Nephron progenitor cell (in vitro differentiated cells): ENCODE measurements at regions not wholly inside any gene's neighbourhood (a gene's known extent, or its start where the extent isn't known, plus 50 kb on each side); places are given as distances from the start of the nearest gene placed in this dataset.
"Not testable (repeated sequence)": the region's sequence is repeated elsewhere in the genome, so short reads cannot be mapped to it uniquely, and the experiment has no call there.

Experiments
- DNase-seq: peaks from one replicate; pipeline ENCODE4 v3.0.0; 2021
- H3K27ac Mint-ChIP-seq: 2 replicates; pipeline ENCODE4 v1.8.0; 2021; ENCODE audit warnings: mild to moderate bottlenecking, moderate library complexity, mixed read lengths
- H3K27me3 Mint-ChIP-seq: 2 replicates; pipeline ENCODE4 v1.8.0; 2021; ENCODE audit warnings: mild to moderate bottlenecking, low read depth, mixed read lengths; ENCODE audit not compliant: poor library complexity
- H3K36me3 Mint-ChIP-seq: 2 replicates; pipeline ENCODE4 v1.8.0; 2021; ENCODE audit warnings: low read depth, mixed read lengths
- H3K4me1 Mint-ChIP-seq: 2 replicates; pipeline ENCODE4 v1.8.0; 2021; ENCODE audit warnings: mixed read lengths
- H3K4me3 Mint-ChIP-seq: 2 replicates; pipeline ENCODE4 v1.8.0; 2021; ENCODE audit warnings: mild to moderate bottlenecking, moderate library complexity, mixed read lengths
- H3K9me3 Mint-ChIP-seq: 2 replicates; pipeline ENCODE4 v1.8.0; 2021; ENCODE audit warnings: mild to moderate bottlenecking, moderate library complexity, mixed read lengths
- CTCF ChIP-seq: fragments of 200-600 bp; sonication (generic); IDR thresholded peaks from 2 replicates; pipeline ENCODE4 v1.5.0; 2021; ENCODE audit warnings: antibody characterized with exemption

GRCh38 chr4:77348815-77349214 lies 191.8 kb downstream of the CCNG2 start:
- no peaks in the 10 kb centered on the region for H3K4me1 Mint-ChIP-seq
- H3K27ac Mint-ChIP-seq: no peak overlapping the region
- H3K36me3 Mint-ChIP-seq: no peaks in the 10 kb centered on the region
- peaks cover 3% of the 10 kb centered on the region for H3K27me3 Mint-ChIP-seq
- no peak overlapping the region for H3K4me3 Mint-ChIP-seq
- no peak for DNase-seq
- TF ChIP-seq CTCF: no peak
- H3K9me3 Mint-ChIP-seq: no peaks in the 10 kb centered on the region

DNA sequence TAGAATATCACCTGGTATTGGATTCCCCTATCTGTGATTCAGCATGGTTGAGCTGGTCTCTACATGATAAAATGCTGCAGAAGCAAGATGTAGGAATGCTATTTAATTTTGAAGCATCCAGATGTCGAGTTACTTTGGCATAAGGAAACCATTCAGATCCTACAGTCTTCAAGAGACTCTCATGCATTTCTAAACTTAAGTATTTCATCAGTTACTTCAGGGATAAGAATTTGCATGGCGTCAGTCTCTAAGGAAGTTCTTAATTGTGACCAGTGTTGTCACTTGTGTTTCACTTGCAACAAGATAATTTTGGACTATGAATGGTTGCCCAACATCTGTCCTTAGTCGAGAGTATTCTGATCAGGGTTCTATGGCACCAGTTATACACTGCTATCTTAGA lies 192.4 kb downstream of the CCNG2 start:
- Mint-ChIP-seq H3K4me3 (no peak overlapping the region), H3K27me3 (peaks cover 3% of the 10 kb centered on the region), H3K9me3 (no peaks in the 10 kb centered on the region), H3K27ac (no peak overlapping the region), H3K36me3 (no peaks in the 10 kb centered on the region), H3K4me1 (no peaks in the 10 kb centered on the region)
- no peak for TF ChIP-seq CTCF
- DNase-seq: no peak

- Mint-ChIP-seq H3K4me1 (no peaks in the 10 kb centered on the region), H3K36me3 (no peaks in the 10 kb centered on the region), H3K27me3 (peaks cover 3% of the 10 kb centered on the region), H3K9me3 (no peaks in the 10 kb centered on the region), H3K27ac (no peak overlapping the region), H3K4me3 (no peak overlapping the region)
- no peak for DNase-seq
- no peak for TF ChIP-seq CTCF
Observed at GRCh38 chr4:77349796-77350195, 192.8 kb downstream of the CCNG2 start.

GRCh38 chr4:77352192-77352591 lies 195.2 kb downstream of the CCNG2 start:
- Mint-ChIP-seq H3K27ac (no peak overlapping the region), H3K4me1 (no peaks in the 10 kb centered on the region), H3K4me3 (no peak overlapping the region), H3K9me3 (no peaks in the 10 kb centered on the region), H3K36me3 (no peaks in the 10 kb centered on the region), H3K27me3 (no peaks in the 10 kb centered on the region)
- no peak for DNase-seq
- TF ChIP-seq CTCF: no peak

GRCh38 chr4:77353724-77354315 lies 196.8 kb downstream of the CCNG2 start:
- H3K9me3 Mint-ChIP-seq, H3K36me3 Mint-ChIP-seq, H3K4me3 Mint-ChIP-seq, H3K27me3 Mint-ChIP-seq, H3K4me1 Mint-ChIP-seq, H3K27ac Mint-ChIP-seq, DNase-seq: not testable (repeated sequence)
- TF ChIP-seq CTCF: peak; percentile 14

DNA sequence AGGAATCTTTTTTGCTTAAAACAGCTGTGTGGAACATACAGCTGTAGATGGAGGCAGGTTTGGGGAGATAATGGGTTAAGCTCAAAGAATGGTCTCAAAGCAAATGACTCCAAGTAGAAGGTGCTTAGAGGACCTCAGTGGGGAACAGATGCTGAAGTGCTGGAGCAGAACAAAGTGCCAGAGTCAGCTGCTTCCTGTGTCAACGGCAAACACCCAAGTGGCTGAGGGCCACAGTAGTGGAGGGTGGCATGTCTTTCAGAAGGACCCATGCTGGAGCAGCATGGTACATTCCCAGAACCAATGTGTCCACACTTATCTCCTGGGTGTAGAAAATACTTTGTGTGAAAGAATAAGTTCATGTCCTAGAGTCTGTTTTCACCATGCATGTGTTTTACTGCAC lies 197.5 kb downstream of the CCNG2 start:
- Mint-ChIP-seq H3K4me1 (no peaks in the 10 kb centered on the region), H3K27me3 (no peaks in the 10 kb centered on the region), H3K9me3 (no peaks in the 10 kb centered on the region), H3K36me3 (no peaks in the 10 kb centered on the region), H3K4me3 (no peak overlapping the region), H3K27ac (no peak overlapping the region)
- no peak for TF ChIP-seq CTCF
- DNase-seq: no peak
